ENCODE measurements at regions not wholly inside any gene's neighbourhood (a gene's known extent, or its start where the extent isn't known, plus 50 kb on each side); places are given as distances from the start of the nearest gene placed in this dataset.

DNA sequence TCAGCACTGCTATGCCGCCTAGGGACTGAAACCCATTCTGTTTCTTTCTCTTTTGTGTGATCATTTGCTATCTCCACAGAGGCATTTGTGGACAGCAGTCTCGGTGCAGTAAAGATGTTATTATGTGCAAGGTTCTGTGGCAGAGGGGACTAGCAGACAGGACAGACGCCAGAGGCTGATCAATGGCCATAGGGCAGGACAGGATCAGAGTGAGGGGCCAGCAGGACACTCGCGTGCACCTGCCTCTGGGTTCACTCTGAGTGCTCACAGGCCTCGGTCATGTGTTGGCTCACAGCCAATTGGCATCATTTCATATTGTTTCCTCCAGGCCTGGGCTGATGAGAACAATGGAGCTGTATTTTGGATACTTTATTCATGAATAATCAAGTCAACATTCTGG, 212.6 kb downstream of the TGFB2 start:
- no peak overlapping the region for H3K4me3 Mint-ChIP-seq (ENCODE audit: unreplicated experiment)
- H3K27ac Mint-ChIP-seq (ENCODE audit: low read depth, unreplicated experiment) = no peak overlapping the region
- no peaks in the 10 kb centered on the region for H3K9me3 Mint-ChIP-seq (ENCODE audit: unreplicated experiment)
- intact Hi-C loops (cut with micrococcal nuclease) = no loop called here
- BruUV-seq (replicated peaks) = no TSS peak
- ChIA-PET POLR2A (interaction anchor here (0.6 kb wide), 1 partner anchor 515 kb away, joined by 3 read pairs; no protein-coding TSS in a partner anchor), CTCF (interaction anchor here (1.0 to 1.1 kb wide), 2 partner anchors 49 to 104 kb away, joined by 3 read pairs; no protein-coding TSS in a partner anchor)
- no peaks in the 10 kb centered on the region for H3K36me3 Mint-ChIP-seq (ENCODE audit: insufficient read depth, unreplicated experiment)
- no peaks in the 10 kb centered on the region for H3K27me3 Mint-ChIP-seq (ENCODE audit: insufficient read depth, unreplicated experiment)
- peak; percentile 87 for DNase-seq (ENCODE audit: unreplicated experiment)
- H3K4me1 Mint-ChIP-seq (ENCODE audit: insufficient read depth, unreplicated experiment) = no peaks in the 10 kb centered on the region
- TF ChIP-seq, protein P1, sequence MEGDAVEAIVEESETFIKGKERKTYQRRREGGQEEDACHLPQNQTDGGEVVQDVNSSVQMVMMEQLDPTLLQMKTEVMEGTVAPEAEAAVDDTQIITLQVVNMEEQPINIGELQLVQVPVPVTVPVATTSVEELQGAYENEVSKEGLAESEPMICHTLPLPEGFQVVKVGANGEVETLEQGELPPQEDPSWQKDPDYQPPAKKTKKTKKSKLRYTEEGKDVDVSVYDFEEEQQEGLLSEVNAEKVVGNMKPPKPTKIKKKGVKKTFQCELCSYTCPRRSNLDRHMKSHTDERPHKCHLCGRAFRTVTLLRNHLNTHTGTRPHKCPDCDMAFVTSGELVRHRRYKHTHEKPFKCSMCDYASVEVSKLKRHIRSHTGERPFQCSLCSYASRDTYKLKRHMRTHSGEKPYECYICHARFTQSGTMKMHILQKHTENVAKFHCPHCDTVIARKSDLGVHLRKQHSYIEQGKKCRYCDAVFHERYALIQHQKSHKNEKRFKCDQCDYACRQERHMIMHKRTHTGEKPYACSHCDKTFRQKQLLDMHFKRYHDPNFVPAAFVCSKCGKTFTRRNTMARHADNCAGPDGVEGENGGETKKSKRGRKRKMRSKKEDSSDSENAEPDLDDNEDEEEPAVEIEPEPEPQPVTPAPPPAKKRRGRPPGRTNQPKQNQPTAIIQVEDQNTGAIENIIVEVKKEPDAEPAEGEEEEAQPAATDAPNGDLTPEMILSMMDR (IDR thresholded peaks at IDR 0.05; ENCODE audit: unreplicated experiment) = no peak

DNA sequence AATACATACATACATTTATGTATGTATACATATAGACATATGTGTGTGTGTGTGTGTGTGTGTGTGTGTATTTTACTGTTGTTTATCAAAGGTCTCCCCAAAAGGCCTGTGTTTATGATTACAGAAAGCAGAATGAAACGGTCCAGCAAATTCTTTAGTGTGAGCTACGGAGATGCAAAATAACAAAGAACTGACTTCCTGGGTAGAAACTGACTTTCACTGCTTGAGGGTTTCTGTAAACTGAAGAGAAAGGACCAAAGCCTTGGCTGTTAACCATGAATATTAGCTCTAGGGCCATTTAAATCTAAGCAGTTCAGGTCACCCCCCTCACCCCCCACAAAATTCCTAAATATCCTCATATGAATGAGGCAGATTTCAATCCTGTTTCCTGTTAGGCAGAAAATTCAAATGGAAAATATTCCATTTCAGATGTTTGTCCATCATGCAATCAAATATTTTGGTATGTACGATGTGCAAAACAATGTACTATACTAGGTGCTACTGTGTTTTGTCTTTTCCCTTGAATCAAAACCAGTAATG, 213.2 kb downstream of the TGFB2 start:
- Mint-ChIP-seq H3K27ac (ENCODE audit: low read depth, unreplicated experiment) (no peak overlapping the region), H3K4me3 (ENCODE audit: unreplicated experiment) (no peak overlapping the region), H3K27me3 (ENCODE audit: insufficient read depth, unreplicated experiment) (no peaks in the 10 kb centered on the region), H3K4me1 (ENCODE audit: insufficient read depth, unreplicated experiment) (no peaks in the 10 kb centered on the region), H3K36me3 (ENCODE audit: insufficient read depth, unreplicated experiment) (no peaks in the 10 kb centered on the region), H3K9me3 (ENCODE audit: unreplicated experiment) (no peaks in the 10 kb centered on the region)
- BruUV-seq (replicated peaks) = no TSS peak
- POLR2A ChIA-PET = interaction anchor here (0.6 kb wide), 1 partner anchor 514 kb away, joined by 3 read pairs; no protein-coding TSS in a partner anchor
- no peak for DNase-seq (ENCODE audit: unreplicated experiment)
- TF ChIP-seq, protein P1 (IDR thresholded peaks at IDR 0.05; ENCODE audit: unreplicated experiment) = no peak
- CTCF ChIA-PET = interaction anchor here (1.0 to 1.1 kb wide), 2 partner anchors 49 to 103 kb away, joined by 3 read pairs; no protein-coding TSS in a partner anchor
- intact Hi-C loops (cut with micrococcal nuclease) = no loop called here

DNA sequence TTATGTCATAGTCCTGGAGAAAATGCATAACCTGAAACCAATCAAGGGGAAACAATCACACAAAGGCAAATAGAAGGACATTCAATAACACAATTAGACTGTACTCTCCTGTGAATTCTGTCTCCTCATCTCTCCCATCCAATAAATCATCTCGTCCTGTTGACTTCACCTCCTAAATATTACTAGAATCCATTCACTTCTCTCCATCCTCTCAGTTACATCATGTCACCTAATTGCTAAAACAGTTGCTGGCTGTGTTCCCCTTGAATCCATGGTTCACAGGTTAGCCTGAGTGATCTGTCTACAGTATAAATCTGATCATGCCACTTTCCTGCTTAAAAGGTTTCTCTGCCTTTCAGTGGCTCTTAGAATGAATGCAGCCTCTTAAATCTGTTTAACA, 220.2 kb downstream of the TGFB2 start:
- CTCF ChIA-PET = no interaction called here
- POLR2A ChIA-PET = no interaction called here

DNA sequence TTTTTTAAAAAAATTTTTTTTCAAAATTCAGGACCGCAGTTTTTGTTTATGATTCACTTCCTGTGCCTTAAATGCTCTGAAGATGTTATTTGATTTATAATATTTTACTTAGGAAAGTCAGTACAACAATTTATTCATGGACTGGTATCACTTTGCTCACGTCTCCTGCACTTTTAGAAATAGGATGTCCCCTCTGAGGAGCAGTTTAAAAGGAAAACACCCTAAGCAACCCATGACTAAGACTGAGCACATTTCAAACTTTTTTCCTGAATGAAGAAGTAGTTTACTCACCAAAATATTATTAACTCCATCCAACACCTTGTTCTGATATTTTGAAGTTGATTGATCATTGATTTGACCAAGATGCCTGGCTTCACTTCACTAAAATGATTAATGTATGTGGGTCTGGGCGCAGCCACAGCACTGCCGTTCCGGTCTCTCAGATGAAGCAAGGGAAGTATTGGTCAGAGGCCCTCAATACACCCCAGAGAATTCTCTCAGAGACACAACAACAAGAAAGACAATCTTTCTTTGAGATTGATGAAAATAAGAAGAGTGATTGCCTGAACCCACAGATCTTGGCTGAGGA, 223.9 kb downstream of the TGFB2 start:
- peaks cover 11% of the 10 kb centered on the region for H3K4me1 Mint-ChIP-seq (ENCODE audit: insufficient read depth, unreplicated experiment)
- intact Hi-C loops (cut with micrococcal nuclease) = no loop called here
- no peaks in the 10 kb centered on the region for H3K36me3 Mint-ChIP-seq (ENCODE audit: insufficient read depth, unreplicated experiment)
- H3K4me3 Mint-ChIP-seq (ENCODE audit: unreplicated experiment) = no peak overlapping the region
- H3K9me3 Mint-ChIP-seq (ENCODE audit: unreplicated experiment) = no peaks in the 10 kb centered on the region
- TF ChIP-seq, protein P1 (IDR thresholded peaks at IDR 0.05; ENCODE audit: unreplicated experiment) = no peak
- no TSS peak for BruUV-seq (replicated peaks)
- ChIA-PET POLR2A (no interaction called here), CTCF (no interaction called here)
- no peaks in the 10 kb centered on the region for H3K27me3 Mint-ChIP-seq (ENCODE audit: insufficient read depth, unreplicated experiment)
- H3K27ac Mint-ChIP-seq (ENCODE audit: low read depth, unreplicated experiment) = no peak overlapping the region
- DNase-seq (ENCODE audit: unreplicated experiment) = no peak

More for the DNA sequence above, 220.2 kb downstream of the TGFB2 start:
- H3K27me3 Mint-ChIP-seq (ENCODE audit: insufficient read depth, unreplicated experiment) = no peaks in the 10 kb centered on the region
- no peak overlapping the region for H3K4me3 Mint-ChIP-seq (ENCODE audit: unreplicated experiment)
- H3K9me3 Mint-ChIP-seq (ENCODE audit: unreplicated experiment) = no peaks in the 10 kb centered on the region
- no peaks in the 10 kb centered on the region for H3K36me3 Mint-ChIP-seq (ENCODE audit: insufficient read depth, unreplicated experiment)
- H3K27ac Mint-ChIP-seq (ENCODE audit: low read depth, unreplicated experiment) = no peak overlapping the region
- DNase-seq (ENCODE audit: unreplicated experiment) = no peak
- TF ChIP-seq, protein P1 (IDR thresholded peaks at IDR 0.05; ENCODE audit: unreplicated experiment) = no peak
- no TSS peak for BruUV-seq (replicated peaks)
- intact Hi-C loops (cut with micrococcal nuclease) = no loop called here
- peaks cover 5% of the 10 kb centered on the region for H3K4me1 Mint-ChIP-seq (ENCODE audit: insufficient read depth, unreplicated experiment)
